Psoas muscle (tissue), 7 donors: ENCODE measurements at regions not wholly inside any gene's neighbourhood (a gene's known extent, or its start where the extent isn't known, plus 50 kb on each side); places are given as distances from the start of the nearest gene placed in this dataset.
"Not testable (repeated sequence)": the region's sequence is repeated elsewhere in the genome, so short reads cannot be mapped to it uniquely, and the experiment has no call there.

Experiments used
- ATAC-seq, 4 donors: fragments of 200-7000 bp; cut with Tn5 transposase; one replicate each; pipeline ENCODE4 v1.9.1; 2020; ENCODE audit warnings: moderate library complexity in 3 of 4, mild to moderate bottlenecking in 2 of 4
- DNase-seq, 2 donors: peaks; one replicate each; pipeline ENCODE4 v3.0.0-alpha.2; 2020
- H3K27ac ChIP-seq: fragments of 200-600 bp; one replicate; pipeline ENCODE4 v1.8.0; 2022
- H3K27me3 ChIP-seq, 3 donors: fragments of 200-600 bp in 1 of 3; one replicate each; pipeline versions ENCODE4 v1.6.1 to v1.8.0; 2013 to 2022; ENCODE audit warnings: low read length in 2 of 3, mild to moderate bottlenecking in 2 of 3, moderate library complexity in 1 of 3; ENCODE audit not compliant: insufficient read depth in 3 of 3
- H3K36me3 ChIP-seq, 2 donors: fragments of 200-600 bp in 1 of 2; one replicate each; pipeline versions ENCODE4 v1.6.1 to v1.8.0; 2013 to 2022; ENCODE audit warnings: low read depth in 1 of 2, mild to moderate bottlenecking in 1 of 2, moderate library complexity in 1 of 2; ENCODE audit not compliant: insufficient read depth in 1 of 2
- H3K4me1 ChIP-seq: fragments of 200-600 bp; one replicate; pipeline ENCODE4 v1.8.0; 2022
- H3K4me3 ChIP-seq: fragments of 200-600 bp; one replicate; pipeline ENCODE4 v1.8.0; 2022; ENCODE audit warnings: mild to moderate bottlenecking
- H3K9me3 ChIP-seq: fragments of 200-600 bp; one replicate; pipeline ENCODE4 v1.8.0; 2022
- CTCF ChIP-seq: fragments of 200-600 bp; IDR thresholded peaks from one replicate; pipeline ENCODE4 v1.8.0; 2022; ENCODE audit warnings: antibody characterized with exemption
- WGBS, 3 donors: extraction: QIAGEN DNeasy Blood & Tissue Kit; methylation state at CpG; one replicate each; pipeline versions ENCODE4 v1.1.6 to v1.1.7; 2013; 5-methylcytosine and 5-hydroxymethylcytosine counted together
- intact Hi-C, 2 donors: fragments of 100-400 bp; cut with DNase I; formaldehyde crosslinking; loops; one replicate each; pipeline versions ENCODE4 v1.11.0 to v1.14.2; 2022
- donor health status: healthy with polysubstance abuse.
- donor health status: DM: no; HTN: no; CAD: no; lungs with moderate emphysema.
- donor health status: Bipolar disorder and iron deficiency.
- donor health status: healthy.
- donor health status: DM: yes; HTN: yes; CAD: no.
- donor health status: DM: no; HTN: no; CAD: no.
- donor health status: DM: yes; HTN: yes; CAD: no.

- Histone ChIP-seq H3K27me3 (peaks cover 3 to 50% (median 8%) of the 10 kb centered on the region in 3 donors), H3K4me1 (no peaks in the 10 kb centered on the region), H3K27ac (no peak overlapping the region), H3K36me3 (no peaks in the 10 kb centered on the region), H3K9me3 (no peaks in the 10 kb centered on the region), H3K4me3 (peak overlapping the region; percentile 73)
- no peak for ATAC-seq
- intact Hi-C loops, result no loop called here
- WGBS, 3 donors, result 5 to 24% (median 12%) methylated on average over 1 of the region's 1 CpG
- no peak for TF ChIP-seq CTCF
- no peak for DNase-seq
Measured at GRCh38 chr12:65740506-65740872, 83.8 kb upstream of the HMGA2 start.

GRCh38 chr12:65740873-65741600, 83.2 kb upstream of the HMGA2 start:
- no peaks in the 10 kb centered on the region for H3K36me3 ChIP-seq
- ATAC-seq (peak; percentile 73 to 92 (median 83)), DNase-seq (peak; percentile 73 to 74)
- no peak overlapping the region for H3K27ac ChIP-seq
- WGBS, 3 donors, result 11 to 12% (median 12%) methylated on average over 28 to 42 of the region's 42 CpGs
- intact Hi-C loops, result no loop called here
- H3K27me3 ChIP-seq, result peaks cover 3 to 55% (median 8%) of the 10 kb centered on the region in 3 donors
- no peaks in the 10 kb centered on the region for H3K4me1 ChIP-seq
- H3K9me3 ChIP-seq, result no peaks in the 10 kb centered on the region
- no peak for TF ChIP-seq CTCF
- H3K4me3 ChIP-seq, result peak overlapping the region; percentile 73

- intact Hi-C loops, result no loop called here
- H3K9me3 ChIP-seq, result no peaks in the 10 kb centered on the region
- no peaks in the 10 kb centered on the region for H3K36me3 ChIP-seq
- 0 to 1% (median 1%) methylated on average over 30 to 34 of the region's 35 CpGs for WGBS, 3 donors
- TF ChIP-seq CTCF, result no peak
- no peaks in the 10 kb centered on the region for H3K4me1 ChIP-seq
- H3K27me3 ChIP-seq, result peaks cover 3 to 57% (median 8%) of the 10 kb centered on the region in 3 donors
- H3K4me3 ChIP-seq, result peak overlapping the region; percentile 73
- no peak overlapping the region for H3K27ac ChIP-seq
- ATAC-seq, result peak in 3 of 4 donors; percentile 25 to 46 (median 27)
- no peak for DNase-seq
Measured at GRCh38 chr12:65741656-65742017, 82.6 kb upstream of the HMGA2 start.

GRCh38 chr12:65742018-65743010, 82.0 kb upstream of the HMGA2 start:
- Histone ChIP-seq H3K4me3 (peak overlapping the region; percentile 73), H3K27ac (no peak overlapping the region), H3K27me3 (peaks cover 3 to 57% (median 8%) of the 10 kb centered on the region in 3 donors), H3K36me3 (no peaks in the 10 kb centered on the region), H3K4me1 (no peaks in the 10 kb centered on the region), H3K9me3 (no peaks in the 10 kb centered on the region)
- intact Hi-C loops, result no loop called here
- ATAC-seq (peak in 3 of 4 donors; percentile 36 to 56 (median 49)), DNase-seq (no peak)
- TF ChIP-seq CTCF, result no peak
- WGBS, 3 donors, result 5 to 7% (median 7%) methylated on average over 74 to 87 of the region's 87 CpGs

- H3K4me3 ChIP-seq, intact Hi-C loops, DNase-seq, H3K27ac ChIP-seq, H3K36me3 ChIP-seq, H3K4me1 ChIP-seq, ATAC-seq, H3K9me3 ChIP-seq: not testable (repeated sequence)
- peaks cover 5 to 57% (median 8%) of the 10 kb centered on the region in 3 donors for H3K27me3 ChIP-seq
- 87 to 93% (median 88%) methylated on average over 21 to 28 of the region's 30 CpGs for WGBS, 3 donors
Measured at GRCh38 chr12:65744236-65744840, 79.9 kb upstream of the HMGA2 start.
